RWPE2 (cell line): ENCODE measurements at regions not wholly inside any gene's neighbourhood (a gene's known extent, or its start where the extent isn't known, plus 50 kb on each side); places are given as distances from the start of the nearest gene placed in this dataset.

Experiments used
- ATAC-seq: fragments of 200-7000 bp; cut with Tn5 transposase; 3 replicates; pipeline ENCODE4 v1.9.1; 2021; ENCODE audit warnings: low read depth
- DNase-seq: peaks from one replicate; pipeline ENCODE4 v3.0.0-alpha.2; 2020; ENCODE audit warnings: low spot score
- H3K27ac ChIP-seq: fragments of 450-650 bp; 2 replicates; pipeline ENCODE4 v1.5.1; 2017; ENCODE audit warnings: mild to moderate bottlenecking; ENCODE audit not compliant: poor library complexity, severe bottlenecking
- H3K27me3 ChIP-seq: fragments of 250-450 bp; sonication (Bioruptor Pico); 2 replicates; pipeline ENCODE4 v1.5.1; 2021; ENCODE audit warnings: mild to moderate bottlenecking, moderate library complexity; ENCODE audit not compliant: insufficient read depth, poor library complexity, severe bottlenecking
- H3K36me3 ChIP-seq: fragments of 250-450 bp; sonication (Bioruptor Pico); 2 replicates; pipeline ENCODE4 v1.5.1; 2020; ENCODE audit warnings: low read depth, mild to moderate bottlenecking, moderate library complexity
- H3K4me1 ChIP-seq: fragments of 250-450 bp; sonication (Bioruptor Pico); 2 replicates; pipeline ENCODE4 v1.5.1; 2021; ENCODE audit warnings: mild to moderate bottlenecking, moderate library complexity; ENCODE audit not compliant: insufficient read depth, poor library complexity, severe bottlenecking
- H3K4me3 ChIP-seq: fragments of 250-450 bp; sonication (Bioruptor Pico); 2 replicates; pipeline ENCODE4 v1.5.1; 2021; ENCODE audit warnings: mild to moderate bottlenecking, moderate library complexity; ENCODE audit not compliant: severe bottlenecking
- H3K9me3 ChIP-seq: fragments of 250-450 bp; sonication (Bioruptor Pico); 2 replicates; pipeline ENCODE4 v1.5.1; 2021; ENCODE audit warnings: mild to moderate bottlenecking, moderate library complexity; ENCODE audit not compliant: severe bottlenecking
- TF ChIP-seq, protein P1 (sequence below): fragments of 450-650 bp; IDR thresholded peaks from one replicate; pipeline ENCODE4 v1.5.1; 2017; ENCODE audit warnings: mild to moderate bottlenecking, moderate library complexity; ENCODE audit not compliant: poor library complexity, severe bottlenecking

DNA sequence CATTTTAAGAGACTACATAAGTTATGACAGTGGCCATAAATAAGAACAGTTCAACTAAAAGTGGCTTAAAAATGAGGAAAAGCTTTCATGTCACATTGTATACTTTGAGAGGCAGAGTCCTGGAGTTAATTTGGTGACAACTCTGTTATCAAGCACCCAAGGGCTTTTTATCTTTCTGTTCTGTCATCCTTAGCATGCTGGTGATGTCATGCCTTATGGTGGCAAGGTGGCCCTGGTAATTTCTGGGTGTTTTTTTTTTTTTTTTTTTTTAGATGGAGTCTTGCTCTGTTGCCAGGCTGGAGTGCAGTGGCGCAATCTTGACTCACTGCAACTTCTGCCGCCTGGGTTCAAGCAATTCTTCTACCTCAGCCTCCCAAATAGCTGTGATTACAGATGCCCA lies 158.8 kb downstream of the AASDHPPT start:
- ATAC-seq (no peak), DNase-seq (no peak)
- Histone ChIP-seq H3K27me3 (no peaks in the 10 kb centered on the region), H3K9me3 (no peaks in the 10 kb centered on the region), H3K36me3 (no peaks in the 10 kb centered on the region), H3K4me1 (peaks cover 4% of the 10 kb centered on the region), H3K4me3 (no peak overlapping the region), H3K27ac (no peak overlapping the region)
- TF ChIP-seq, protein P1, sequence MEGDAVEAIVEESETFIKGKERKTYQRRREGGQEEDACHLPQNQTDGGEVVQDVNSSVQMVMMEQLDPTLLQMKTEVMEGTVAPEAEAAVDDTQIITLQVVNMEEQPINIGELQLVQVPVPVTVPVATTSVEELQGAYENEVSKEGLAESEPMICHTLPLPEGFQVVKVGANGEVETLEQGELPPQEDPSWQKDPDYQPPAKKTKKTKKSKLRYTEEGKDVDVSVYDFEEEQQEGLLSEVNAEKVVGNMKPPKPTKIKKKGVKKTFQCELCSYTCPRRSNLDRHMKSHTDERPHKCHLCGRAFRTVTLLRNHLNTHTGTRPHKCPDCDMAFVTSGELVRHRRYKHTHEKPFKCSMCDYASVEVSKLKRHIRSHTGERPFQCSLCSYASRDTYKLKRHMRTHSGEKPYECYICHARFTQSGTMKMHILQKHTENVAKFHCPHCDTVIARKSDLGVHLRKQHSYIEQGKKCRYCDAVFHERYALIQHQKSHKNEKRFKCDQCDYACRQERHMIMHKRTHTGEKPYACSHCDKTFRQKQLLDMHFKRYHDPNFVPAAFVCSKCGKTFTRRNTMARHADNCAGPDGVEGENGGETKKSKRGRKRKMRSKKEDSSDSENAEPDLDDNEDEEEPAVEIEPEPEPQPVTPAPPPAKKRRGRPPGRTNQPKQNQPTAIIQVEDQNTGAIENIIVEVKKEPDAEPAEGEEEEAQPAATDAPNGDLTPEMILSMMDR, result no peak

DNA sequence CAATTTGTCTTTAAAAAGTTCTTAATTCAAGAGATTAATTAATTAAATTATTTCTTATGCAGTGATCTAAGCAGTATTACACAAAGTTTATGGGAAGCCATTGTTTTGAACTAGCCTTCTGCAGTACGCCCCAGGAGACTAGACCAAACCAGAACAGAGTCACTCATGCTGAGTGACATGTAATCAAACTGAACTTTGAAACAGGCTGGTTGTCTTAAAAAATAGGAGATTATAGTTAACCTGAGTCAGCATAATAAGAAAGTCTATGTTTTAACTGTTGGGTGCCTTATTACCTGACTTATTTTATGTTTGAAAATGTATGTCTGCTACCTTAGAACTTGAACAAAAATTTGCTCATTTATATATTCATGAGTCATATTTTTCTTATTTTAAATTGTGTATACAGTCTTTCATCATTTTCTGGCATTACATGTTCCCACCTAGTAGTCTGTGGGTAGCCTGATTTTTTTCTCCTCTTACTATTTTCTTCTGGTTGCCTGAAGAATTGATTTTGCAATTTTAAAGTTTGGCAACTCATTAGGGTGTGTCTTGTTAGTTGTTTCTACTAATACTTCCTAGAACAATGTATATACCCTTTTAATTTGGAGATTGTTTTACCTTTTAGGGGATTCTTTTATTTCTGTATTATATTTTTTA lies 161.4 kb downstream of the AASDHPPT start:
- DNase-seq (no peak), ATAC-seq (no peak; the same call in 2 of the 3 replicates)
- H3K27ac ChIP-seq, result no peak overlapping the region
- no peak overlapping the region for H3K4me3 ChIP-seq
- TF ChIP-seq, protein P1, result no peak
- H3K27me3 ChIP-seq, result no peaks in the 10 kb centered on the region
- no peaks in the 10 kb centered on the region for H3K9me3 ChIP-seq
- H3K36me3 ChIP-seq, result no peaks in the 10 kb centered on the region
- peaks cover 4% of the 10 kb centered on the region for H3K4me1 ChIP-seq

DNA sequence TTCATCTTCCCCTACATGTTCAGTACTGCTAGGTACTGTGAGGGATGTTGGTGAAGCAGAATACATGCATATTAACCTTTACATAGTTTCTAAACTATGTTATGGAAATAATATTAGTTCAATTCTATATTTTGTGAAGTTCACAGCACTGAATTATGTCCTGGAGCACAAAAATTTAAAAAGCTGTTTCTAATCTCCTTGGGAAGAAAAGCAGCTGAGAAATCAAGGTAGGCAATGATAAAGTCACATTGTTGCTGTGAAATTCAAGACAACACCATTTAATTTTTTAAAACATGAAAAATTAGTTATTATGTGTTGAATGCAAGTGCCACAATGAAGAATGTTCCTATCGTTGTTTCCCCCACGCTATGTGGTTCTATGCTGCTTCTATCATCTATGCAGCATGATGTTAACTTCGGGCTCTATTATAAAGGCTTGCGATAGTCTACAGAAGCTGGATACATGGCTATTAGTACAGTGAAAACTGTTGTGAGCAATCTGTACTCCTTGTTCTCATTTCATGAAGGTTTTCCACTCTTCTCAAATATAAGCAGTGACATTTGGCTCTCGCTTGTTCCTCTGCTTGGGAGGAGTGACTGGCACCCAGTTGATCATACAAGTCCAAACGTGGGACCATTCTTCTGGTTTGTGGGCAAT lies 164.3 kb downstream of the AASDHPPT start:
- TF ChIP-seq, protein P1, result no peak
- H3K4me3 ChIP-seq, result no peak overlapping the region
- H3K27me3 ChIP-seq, result no peaks in the 10 kb centered on the region
- ATAC-seq, result no peak
- no peaks in the 10 kb centered on the region for H3K9me3 ChIP-seq
- H3K36me3 ChIP-seq, result no peaks in the 10 kb centered on the region
- H3K27ac ChIP-seq, result no peak overlapping the region
- peaks cover 4% of the 10 kb centered on the region for H3K4me1 ChIP-seq
- DNase-seq, result no peak

DNA sequence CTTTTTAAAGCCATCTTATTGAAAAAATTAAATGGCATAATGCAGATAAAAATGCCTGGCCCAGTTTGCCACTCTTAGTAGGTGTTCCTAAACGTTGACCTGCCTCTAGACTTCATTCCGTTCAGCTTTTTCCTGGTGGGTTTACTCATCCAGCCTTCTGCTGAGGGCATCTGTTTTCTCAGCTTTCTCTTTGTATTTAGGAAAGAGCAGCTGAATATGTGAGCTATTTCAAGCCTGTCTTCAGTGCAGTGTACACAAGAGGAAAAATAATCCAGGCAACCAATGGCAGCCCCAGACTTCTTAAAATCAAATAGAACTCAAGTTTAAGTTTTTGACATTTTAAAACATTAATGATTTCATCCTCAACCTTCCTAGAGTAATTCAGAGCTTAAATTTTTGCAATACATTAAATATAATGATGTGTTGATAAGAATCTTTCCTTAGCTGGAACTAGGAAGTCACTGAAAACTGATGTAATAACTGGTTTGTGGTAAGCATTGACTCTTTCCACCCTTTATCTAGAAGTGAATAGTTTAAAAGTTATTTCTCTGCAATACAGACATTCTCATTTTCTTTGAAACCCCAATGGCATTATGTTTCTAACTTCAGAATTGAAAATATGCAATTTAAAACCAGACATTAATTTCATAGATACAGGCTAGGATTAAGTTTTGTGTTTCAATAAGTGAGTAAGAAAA lies 165.4 kb downstream of the AASDHPPT start:
- no peaks in the 10 kb centered on the region for H3K36me3 ChIP-seq
- no peak overlapping the region for H3K4me3 ChIP-seq
- H3K27me3 ChIP-seq, result no peaks in the 10 kb centered on the region
- TF ChIP-seq, protein P1, result no peak
- ATAC-seq, result no peak
- no peaks in the 10 kb centered on the region for H3K9me3 ChIP-seq
- no peak overlapping the region for H3K27ac ChIP-seq
- no peak for DNase-seq
- peaks cover 4% of the 10 kb centered on the region for H3K4me1 ChIP-seq
